ENCODE measurements at regions not wholly inside any gene's neighbourhood (a gene's known extent, or its start where the extent isn't known, plus 50 kb on each side); places are given as distances from the start of the nearest gene placed in this dataset.

GRCh38 chr4:167602157-167602556, 367.9 kb upstream of the SPOCK3 start:
- no peak for TF ChIP-seq EZH2 (IDR thresholded peaks at IDR 0.05; ENCODE audit: insufficient read depth, poor library complexity, severe bottlenecking)
- no peak for TF ChIP-seq EZH2phosphoT487 (IDR thresholded peaks at IDR 0.05; ENCODE audit: insufficient read depth, low read depth)
